ENCODE measurements at regions not wholly inside any gene's neighbourhood (a gene's known extent, or its start where the extent isn't known, plus 50 kb on each side); places are given as distances from the start of the nearest gene placed in this dataset.

GRCh38 chr15:72858205-72858604, 74.6 kb upstream of the ADPGK start:
- TF ChIP-seq EZH2 (IDR thresholded peaks at IDR 0.05; ENCODE audit: borderline replicate concordance, low read length) = no peak
- no peak for TF ChIP-seq CTCF (IDR thresholded peaks at IDR 0.05; ENCODE audit: low read length)
- Histone ChIP-seq H3K9ac (ENCODE audit: low read length) (no peak overlapping the region), H3K36me3 (ENCODE audit: insufficient read depth, low read length) (no peaks in the 10 kb centered on the region), H3K27me3 (ENCODE audit: insufficient read depth, low read length) (peaks cover 3% of the 10 kb centered on the region; the same call in 1 of the 2 replicates), H3K4me2 (ENCODE audit: low read length) (no peak overlapping the region), H3K9me2 (ENCODE audit: low read depth, low read length) (no peaks in the 10 kb centered on the region), H3K4me3 (ENCODE audit: low read depth, low read length, poor library complexity, severe bottlenecking) (no peak overlapping the region), H3K4me1 (ENCODE audit: insufficient read depth, low read length, severe bottlenecking) (no peaks in the 10 kb centered on the region), H4K20me1 (ENCODE audit: insufficient read depth, low read length) (no peaks in the 10 kb centered on the region), H3F3A (ENCODE audit: insufficient read depth, low read length) (no peaks in the 10 kb centered on the region), H2AFZ (ENCODE audit: low read length) (no peak overlapping the region), H3K79me2 (ENCODE audit: insufficient read depth, low read length) (no peaks in the 10 kb centered on the region), H3K27ac (ENCODE audit: low read depth, low read length, poor library complexity, severe bottlenecking) (no peak overlapping the region), H3K9me3 (ENCODE audit: low read length) (no peaks in the 10 kb centered on the region)

- H3F3A ChIP-seq (ENCODE audit: insufficient read depth, low read length) = no peaks in the 10 kb centered on the region
- no peaks in the 10 kb centered on the region for H3K36me3 ChIP-seq (ENCODE audit: insufficient read depth, low read length)
- no peak overlapping the region for H3K4me3 ChIP-seq (ENCODE audit: low read depth, low read length, poor library complexity, severe bottlenecking)
- H3K9me3 ChIP-seq (ENCODE audit: low read length) = no peaks in the 10 kb centered on the region
- no peak overlapping the region for H3K27ac ChIP-seq (ENCODE audit: low read depth, low read length, poor library complexity, severe bottlenecking)
- H3K4me1 ChIP-seq (ENCODE audit: insufficient read depth, low read length, severe bottlenecking) = no peaks in the 10 kb centered on the region
- H4K20me1 ChIP-seq (ENCODE audit: insufficient read depth, low read length) = no peaks in the 10 kb centered on the region
- no peak overlapping the region for H3K9ac ChIP-seq (ENCODE audit: low read length)
- no peaks in the 10 kb centered on the region for H3K79me2 ChIP-seq (ENCODE audit: insufficient read depth, low read length)
- no peak overlapping the region for H2AFZ ChIP-seq (ENCODE audit: low read length)
- no peak overlapping the region for H3K4me2 ChIP-seq (ENCODE audit: low read length)
- no peaks in the 10 kb centered on the region for H3K9me2 ChIP-seq (ENCODE audit: low read depth, low read length)
- TF ChIP-seq EZH2 (IDR thresholded peaks at IDR 0.05; ENCODE audit: borderline replicate concordance, low read length) (no peak), CTCF (IDR thresholded peaks at IDR 0.05; ENCODE audit: low read length) (no peak)
- H3K27me3 ChIP-seq (ENCODE audit: insufficient read depth, low read length) = peaks cover 3% of the 10 kb centered on the region; the same call in 1 of the 2 replicates
These were observed 73.9 kb upstream of the ADPGK start for GRCh38 chr15:72857331-72858063.

- Histone ChIP-seq H3K27me3 (ENCODE audit: insufficient read depth, low read length) (peaks cover 3% of the 10 kb centered on the region; the same call in 1 of the 2 replicates), H2AFZ (ENCODE audit: low read length) (no peak overlapping the region), H3K9ac (ENCODE audit: low read length) (no peak overlapping the region), H3K27ac (ENCODE audit: low read depth, low read length, poor library complexity, severe bottlenecking) (no peak overlapping the region), H3K9me3 (ENCODE audit: low read length) (no peaks in the 10 kb centered on the region), H3K36me3 (ENCODE audit: insufficient read depth, low read length) (no peaks in the 10 kb centered on the region), H3K4me1 (ENCODE audit: insufficient read depth, low read length, severe bottlenecking) (no peaks in the 10 kb centered on the region), H3F3A (ENCODE audit: insufficient read depth, low read length) (no peaks in the 10 kb centered on the region), H3K79me2 (ENCODE audit: insufficient read depth, low read length) (no peaks in the 10 kb centered on the region), H3K4me3 (ENCODE audit: low read depth, low read length, poor library complexity, severe bottlenecking) (no peak overlapping the region), H4K20me1 (ENCODE audit: insufficient read depth, low read length) (no peaks in the 10 kb centered on the region), H3K4me2 (ENCODE audit: low read length) (no peak overlapping the region), H3K9me2 (ENCODE audit: low read depth, low read length) (no peaks in the 10 kb centered on the region)
- TF ChIP-seq CTCF (IDR thresholded peaks at IDR 0.05; ENCODE audit: low read length) (no peak), EZH2 (IDR thresholded peaks at IDR 0.05; ENCODE audit: borderline replicate concordance, low read length) (no peak)
These were observed 73.0 kb upstream of the ADPGK start for GRCh38 chr15:72856549-72857040.

Data from OCI-LY1 (cell line).